GM12872 (cell line): ENCODE measurements at regions not wholly inside any gene's neighbourhood (a gene's known extent, or its start where the extent isn't known, plus 50 kb on each side); places are given as distances from the start of the nearest gene placed in this dataset.

Experiments used
- TF ChIP-seq, protein P1 (sequence below): IDR thresholded peaks from 3 replicates; pipeline ENCODE4 v1.5.1; 2011; ENCODE audit warnings: low read depth, mild to moderate bottlenecking, low read length, moderate library complexity; ENCODE audit not compliant: insufficient read depth

DNA sequence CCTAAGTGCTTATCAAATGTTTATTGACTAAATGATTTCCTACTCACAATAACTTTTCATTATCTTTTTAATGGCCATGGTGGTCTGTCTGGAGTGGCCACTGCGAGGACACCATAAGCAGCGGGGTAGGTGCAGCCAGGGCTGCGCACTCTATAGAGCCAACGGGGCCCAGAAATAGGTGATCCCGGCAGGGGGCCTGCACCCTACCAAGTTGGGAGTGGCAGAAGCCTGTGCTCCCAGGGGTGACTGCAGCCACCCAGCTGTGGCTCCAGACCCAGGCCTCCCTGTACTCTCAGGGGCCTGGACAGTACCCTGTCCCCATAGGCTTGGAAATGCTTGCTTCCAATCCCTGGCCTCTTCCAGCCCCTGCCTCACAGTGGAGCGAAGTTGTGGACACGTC, 426.4 kb upstream of the FAT3 start:
- TF ChIP-seq, protein P1, sequence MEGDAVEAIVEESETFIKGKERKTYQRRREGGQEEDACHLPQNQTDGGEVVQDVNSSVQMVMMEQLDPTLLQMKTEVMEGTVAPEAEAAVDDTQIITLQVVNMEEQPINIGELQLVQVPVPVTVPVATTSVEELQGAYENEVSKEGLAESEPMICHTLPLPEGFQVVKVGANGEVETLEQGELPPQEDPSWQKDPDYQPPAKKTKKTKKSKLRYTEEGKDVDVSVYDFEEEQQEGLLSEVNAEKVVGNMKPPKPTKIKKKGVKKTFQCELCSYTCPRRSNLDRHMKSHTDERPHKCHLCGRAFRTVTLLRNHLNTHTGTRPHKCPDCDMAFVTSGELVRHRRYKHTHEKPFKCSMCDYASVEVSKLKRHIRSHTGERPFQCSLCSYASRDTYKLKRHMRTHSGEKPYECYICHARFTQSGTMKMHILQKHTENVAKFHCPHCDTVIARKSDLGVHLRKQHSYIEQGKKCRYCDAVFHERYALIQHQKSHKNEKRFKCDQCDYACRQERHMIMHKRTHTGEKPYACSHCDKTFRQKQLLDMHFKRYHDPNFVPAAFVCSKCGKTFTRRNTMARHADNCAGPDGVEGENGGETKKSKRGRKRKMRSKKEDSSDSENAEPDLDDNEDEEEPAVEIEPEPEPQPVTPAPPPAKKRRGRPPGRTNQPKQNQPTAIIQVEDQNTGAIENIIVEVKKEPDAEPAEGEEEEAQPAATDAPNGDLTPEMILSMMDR: no peak

DNA sequence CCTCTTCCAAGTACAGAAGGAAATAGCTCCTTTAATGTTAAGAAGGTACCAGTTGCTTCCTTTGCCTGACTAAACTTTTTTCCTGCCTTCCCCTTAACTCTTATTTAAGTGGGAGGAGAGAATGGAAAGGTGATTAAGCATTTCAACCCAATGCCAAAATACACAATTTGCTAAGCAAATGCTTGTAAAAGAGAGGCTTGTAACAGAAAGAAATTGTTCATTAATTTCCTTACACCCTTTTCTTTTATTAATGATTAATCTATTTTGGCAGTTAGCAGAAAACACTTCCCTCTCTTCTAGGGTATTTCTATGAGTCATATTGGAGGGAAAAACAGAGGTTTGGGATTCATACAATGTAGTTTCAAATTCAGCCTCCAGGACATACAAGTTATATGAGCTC, 427.6 kb upstream of the FAT3 start:
- TF ChIP-seq, protein P1: no peak

DNA sequence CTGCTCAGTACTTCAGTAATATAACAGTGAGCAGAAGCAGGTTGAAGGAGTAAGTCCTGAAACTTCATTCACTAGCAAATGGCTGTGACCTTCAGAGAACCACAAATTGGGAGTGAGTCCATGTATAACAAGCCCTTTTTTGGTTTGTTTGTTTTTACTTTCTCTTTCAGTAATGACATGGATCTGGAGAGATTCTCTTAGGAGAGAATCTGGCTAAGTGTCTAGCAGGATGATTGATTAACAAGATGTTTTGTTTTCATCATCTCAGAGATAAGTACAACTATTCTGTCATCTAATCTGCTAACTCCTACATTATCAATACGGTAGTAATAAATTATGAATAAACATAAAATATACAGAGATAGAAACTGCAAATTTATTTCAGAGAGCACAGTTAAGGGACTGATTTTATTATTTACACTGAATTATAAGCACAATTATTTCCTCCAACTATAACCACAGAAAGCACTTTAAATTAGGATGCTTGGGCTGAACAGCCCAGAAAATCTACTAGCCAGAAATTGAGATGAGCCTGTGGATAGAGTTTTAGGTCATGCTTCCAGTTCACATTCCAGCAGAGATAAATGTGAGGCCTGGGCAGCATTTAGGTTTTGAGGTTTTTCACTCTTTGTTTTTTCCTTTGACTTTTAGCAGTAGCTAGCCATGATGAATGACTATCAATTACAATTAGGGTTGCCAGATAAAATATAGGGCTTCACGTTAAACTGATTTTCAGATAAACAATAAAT, 429.3 kb upstream of the FAT3 start:
- TF ChIP-seq, protein P1: no peak

DNA sequence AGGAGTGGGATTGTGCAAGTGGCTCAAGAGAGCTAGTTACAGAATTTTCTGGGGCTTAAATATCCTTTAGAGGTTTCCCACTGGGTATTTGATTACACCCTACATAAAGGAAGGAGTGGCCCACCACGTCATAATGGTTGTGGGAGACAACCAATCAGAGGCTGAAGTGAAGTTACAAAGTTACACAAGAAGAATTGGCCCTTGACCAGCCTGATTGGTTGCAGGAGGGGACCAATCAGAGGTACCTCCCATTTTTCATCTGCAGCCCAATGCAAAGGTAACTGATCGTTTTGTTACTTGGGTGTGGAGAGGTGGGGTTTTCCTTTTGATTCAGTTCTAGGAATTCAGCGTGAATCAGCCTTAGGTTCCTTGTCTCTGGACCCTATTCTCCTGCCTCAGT, 430.5 kb upstream of the FAT3 start:
- TF ChIP-seq, protein P1: no peak

DNA sequence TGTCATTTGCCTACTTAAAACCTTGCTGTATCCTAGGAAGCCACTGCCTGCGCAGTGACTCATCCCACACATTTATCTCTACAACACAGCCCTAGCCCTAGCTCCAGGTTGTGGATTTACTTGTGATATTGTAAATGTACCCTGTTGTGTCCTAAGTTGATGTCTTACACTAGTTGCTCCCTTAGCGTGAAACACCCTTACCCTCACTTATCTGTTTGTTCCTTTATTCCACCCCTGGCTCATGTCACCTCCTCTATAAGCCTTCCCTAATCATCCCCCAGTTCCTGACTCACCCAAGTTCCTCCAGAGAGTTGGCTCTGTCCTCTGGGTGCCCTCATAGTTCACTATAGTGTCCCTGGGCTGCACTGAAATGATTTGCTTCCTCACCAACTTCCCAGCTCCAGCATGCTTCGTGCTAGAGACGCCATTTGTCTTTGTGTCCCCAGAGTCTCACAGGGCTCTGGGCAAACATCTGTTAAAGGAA, 431.8 kb upstream of the FAT3 start:
- TF ChIP-seq, protein P1: no peak

DNA sequence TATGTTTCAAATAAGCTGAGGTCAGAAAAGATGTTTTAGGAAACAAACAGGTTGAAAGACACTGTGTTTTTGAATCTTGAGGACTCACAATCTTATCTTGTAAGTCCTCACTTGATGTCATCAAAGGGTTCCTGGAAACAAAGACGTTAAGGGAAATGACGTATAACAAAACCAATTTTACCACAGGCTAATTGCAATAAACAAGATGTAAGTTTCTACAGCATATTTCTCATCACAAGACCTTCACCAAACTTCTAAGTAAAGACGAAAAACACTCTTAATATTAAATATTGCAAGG, 433.5 kb upstream of the FAT3 start:
- TF ChIP-seq, protein P1: no peak

DNA sequence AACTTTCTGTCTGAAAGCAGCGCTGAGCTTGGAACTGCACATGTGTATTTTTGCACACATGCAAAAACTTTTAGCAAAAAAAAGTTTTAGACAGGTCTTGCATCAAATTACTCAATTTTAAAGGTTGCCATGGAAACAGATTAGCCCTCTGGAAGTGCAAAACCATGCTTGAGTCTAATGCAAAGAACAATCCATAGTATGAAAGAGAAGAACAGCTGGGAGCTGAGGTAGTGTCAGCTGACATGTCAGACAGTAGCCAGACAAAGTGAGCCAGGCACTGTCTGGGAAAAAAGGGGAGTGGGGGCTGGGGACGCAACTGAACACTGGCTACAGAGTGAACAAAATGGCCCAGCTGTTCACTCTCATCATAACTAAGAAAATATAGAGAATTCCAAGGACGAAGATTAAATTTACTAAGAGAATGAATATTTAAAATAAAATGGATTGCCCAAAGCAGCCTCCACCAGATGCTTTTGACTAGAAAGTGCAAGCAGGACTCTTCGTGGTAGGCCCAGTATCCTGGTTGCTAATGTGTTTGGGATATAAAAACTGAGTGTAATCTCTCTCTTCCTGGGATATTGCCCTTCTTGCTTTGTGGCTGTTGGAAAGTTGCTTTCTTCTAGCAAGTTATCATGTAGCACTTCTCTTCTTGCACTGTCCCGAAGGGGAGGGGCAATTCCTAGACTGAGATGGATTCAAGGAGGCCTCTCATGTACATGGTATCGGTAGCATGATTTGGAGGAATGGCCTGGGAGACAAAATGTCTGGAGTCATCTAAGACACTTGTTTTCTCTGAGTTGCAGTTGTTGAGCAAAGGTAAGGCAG, 434.1 kb upstream of the FAT3 start:
- TF ChIP-seq, protein P1: no peak
